GM23338 (cell line): ENCODE measurements at regions not wholly inside any gene's neighbourhood (a gene's known extent, or its start where the extent isn't known, plus 50 kb on each side); places are given as distances from the start of the nearest gene placed in this dataset.

Experiments used
- ATAC-seq: fragments of 200-7000 bp; cut with Tn5 transposase; 3 replicates; pipeline ENCODE4 v1.9.1; 2020
- DNase-seq: peaks from one replicate; pipeline ENCODE4 v3.0.0-alpha.2; 2015; ENCODE audit warnings: low spot score
- H2AFZ ChIP-seq: fragments of 200-600 bp; sonication (generic); 2 replicates; pipeline ENCODE4 v1.8.0; 2016; ENCODE audit warnings: antibody characterized with exemption, mild to moderate bottlenecking, moderate library complexity
- H3F3A ChIP-seq: fragments of 200-600 bp; sonication (generic); replicated peaks from 2 replicates; pipeline ENCODE4 v1.8.0; 2017; ENCODE audit warnings: antibody characterized with exemption, mixed run types, low read depth
- H3K27ac ChIP-seq: fragments of 200-600 bp; sonication (generic); 2 replicates; pipeline ENCODE4 v1.6.1; 2016; ENCODE audit warnings: low read depth
- H3K27me3 ChIP-seq: fragments of 200-600 bp; sonication (generic); 2 replicates; pipeline ENCODE4 v1.8.0; 2016; ENCODE audit warnings: mild to moderate bottlenecking, mixed run types, moderate library complexity; ENCODE audit not compliant: insufficient read depth
- H3K36me3 ChIP-seq: fragments of 200-600 bp; sonication (generic); 2 replicates; pipeline ENCODE4 v1.8.0; 2016; ENCODE audit warnings: mild to moderate bottlenecking; ENCODE audit not compliant: insufficient read depth
- H3K4me1 ChIP-seq: fragments of 200-600 bp; sonication (generic); 2 replicates; pipeline ENCODE4 v1.8.0; 2016; ENCODE audit warnings: mild to moderate bottlenecking, moderate library complexity; ENCODE audit not compliant: insufficient read depth
- H3K4me2 ChIP-seq: fragments of 200-600 bp; sonication (generic); 2 replicates; pipeline ENCODE4 v1.7.1; 2017; ENCODE audit warnings: mixed run types
- H3K4me3 ChIP-seq: fragments of 200-600 bp; sonication (generic); 2 replicates; pipeline ENCODE4 v1.6.1; 2016; ENCODE audit warnings: mixed run types
- H3K79me2 ChIP-seq: fragments of 200-600 bp; sonication (generic); replicated peaks from 2 replicates; pipeline ENCODE4 v1.8.0; 2017; ENCODE audit warnings: mild to moderate bottlenecking; ENCODE audit not compliant: insufficient read depth
- H3K9me2 ChIP-seq: fragments of 200-600 bp; sonication (generic); 2 replicates; pipeline ENCODE4 v1.8.0; 2017; ENCODE audit not compliant: insufficient read depth
- H4K20me1 ChIP-seq: fragments of 200-600 bp; sonication (generic); replicated peaks from 2 replicates; pipeline ENCODE4 v1.8.0; 2017; ENCODE audit warnings: mild to moderate bottlenecking; ENCODE audit not compliant: insufficient read depth
- H3K27ac Mint-ChIP-seq: 2 replicates; pipeline ENCODE4 v1.8.0; 2020; ENCODE audit warnings: inconsistent platforms, mild to moderate bottlenecking, moderate library complexity, mixed read lengths
- H3K27me3 Mint-ChIP-seq: 3 replicates; pipeline ENCODE4 v1.8.0; 2022; ENCODE audit warnings: low read depth, mild to moderate bottlenecking, moderate library complexity, mixed read lengths, inconsistent platforms; ENCODE audit not compliant: insufficient read depth, poor library complexity
- H3K36me3 Mint-ChIP-seq: 3 replicates; pipeline ENCODE4 v1.8.0; 2021; ENCODE audit warnings: low read depth, mild to moderate bottlenecking, inconsistent platforms, moderate library complexity, mixed read lengths
- H3K4me1 Mint-ChIP-seq: 3 replicates; pipeline ENCODE4 v1.8.0; 2020; ENCODE audit warnings: mild to moderate bottlenecking, inconsistent platforms, mixed read lengths
- H3K4me3 Mint-ChIP-seq: 3 replicates; pipeline ENCODE4 v1.8.0; 2021; ENCODE audit warnings: moderate library complexity, mild to moderate bottlenecking, inconsistent platforms, mixed read lengths
- H3K9me3 Mint-ChIP-seq: 3 replicates; pipeline ENCODE4 v1.8.0; 2020; ENCODE audit warnings: moderate library complexity, mild to moderate bottlenecking, inconsistent platforms, mixed read lengths
- CREB1 ChIP-seq: fragments of 250-450 bp; sonication (Bioruptor Pico); IDR thresholded peaks from 2 replicates; pipeline ENCODE4 v1.5.0; 2020; ENCODE audit warnings: low read depth, mild to moderate bottlenecking, moderate library complexity
- EZH2 ChIP-seq: fragments of 200-600 bp; sonication (generic); IDR thresholded peaks from one replicate; pipeline ENCODE4 v1.8.0; 2017; ENCODE audit warnings: antibody characterized with exemption, mild to moderate bottlenecking, low read depth; ENCODE audit not compliant: unreplicated experiment
- EZH2phosphoT487 ChIP-seq: fragments of 200-600 bp; sonication (generic); IDR thresholded peaks from one replicate; pipeline ENCODE4 v1.8.1; 2018; ENCODE audit warnings: antibody characterized with exemption; ENCODE audit not compliant: unreplicated experiment
- POLR2AphosphoS5 ChIP-seq: IDR thresholded peaks from 2 replicates; pipeline ENCODE4 v1.6.1; 2016; ENCODE audit warnings: antibody characterized with exemption, low read depth
- ZNF331 ChIP-seq: fragments of 250-450 bp; sonication (Bioruptor Pico); IDR thresholded peaks from 2 replicates; pipeline ENCODE4 v1.5.0; 2020; ENCODE audit warnings: low read depth, mild to moderate bottlenecking, moderate library complexity
- TF ChIP-seq, protein P1 (sequence below), 2 experiments: fragments of 200-600 bp in 1 of 2; sonication (generic) in 1 of 2; conservative IDR thresholded peaks; 2 replicates each; pipeline versions ENCODE4 v1.5.1 to v1.6.1; 2016 to 2017; ENCODE audit warnings: antibody characterized with exemption in 2 of 2, low read depth in 2 of 2, mild to moderate bottlenecking in 2 of 2, moderate library complexity in 1 of 2
- TF ChIP-seq, protein P2 (sequence below): IDR thresholded peaks from one replicate; pipeline ENCODE4 v1.6.1; 2018; ENCODE audit warnings: antibody characterized with exemption; ENCODE audit not compliant: unreplicated experiment
- TF ChIP-seq, protein P3 (sequence below): fragments of 250-450 bp; sonication (Bioruptor Pico); IDR thresholded peaks from 2 replicates; pipeline ENCODE4 v1.5.0; 2020; ENCODE audit warnings: mild to moderate bottlenecking, moderate library complexity

DNA sequence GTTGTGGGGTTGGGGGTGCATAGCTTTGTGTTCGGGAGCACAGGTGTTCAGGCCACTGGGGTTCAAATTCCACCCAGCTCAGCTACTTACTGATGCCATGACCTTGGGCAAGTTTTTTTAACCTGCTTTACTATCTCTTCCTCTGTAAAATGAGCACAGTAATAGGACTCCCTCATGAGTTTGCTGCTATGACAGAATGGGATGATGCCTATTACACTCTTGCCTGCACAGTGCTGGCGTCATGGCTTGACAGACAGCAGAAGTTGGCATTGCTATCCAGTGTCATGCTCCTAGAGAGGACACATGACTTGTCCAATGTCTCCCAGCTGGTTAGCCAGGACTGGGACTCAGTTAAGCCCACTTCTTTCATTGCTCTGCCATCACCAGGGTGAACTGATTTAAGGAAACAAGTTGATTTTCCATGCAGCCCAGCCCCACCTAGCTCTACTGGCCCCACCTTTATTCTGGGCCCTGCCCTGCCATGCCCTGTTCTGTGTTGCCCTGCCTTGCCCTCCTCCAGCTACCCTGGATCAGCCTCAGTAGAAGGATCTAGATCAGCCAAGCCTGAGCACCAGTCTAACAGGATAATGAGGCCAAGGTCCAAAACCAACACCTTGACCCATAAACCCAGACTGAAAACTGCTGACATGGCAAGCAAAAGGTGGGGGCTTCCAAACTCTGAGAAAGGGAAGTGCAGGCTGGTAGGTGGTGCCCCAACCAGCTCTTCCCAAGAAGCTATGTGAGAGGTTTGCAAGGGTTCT is 155.8 kb upstream of the ATP11B start:
- Histone ChIP-seq H3K4me3 (no peak overlapping the region), H3K27me3 (no peaks in the 10 kb centered on the region), H3K9me2 (no peaks in the 10 kb centered on the region), H4K20me1 (no peaks in the 10 kb centered on the region), H3K4me1 (no peaks in the 10 kb centered on the region), H2AFZ (no peak overlapping the region), H3K79me2 (no peaks in the 10 kb centered on the region), H3K27ac (no peak overlapping the region), H3K4me2 (no peak overlapping the region), H3F3A (no peaks in the 10 kb centered on the region), H3K36me3 (no peaks in the 10 kb centered on the region)
- Mint-ChIP-seq H3K4me3 (no peak overlapping the region), H3K36me3 (no peaks in the 10 kb centered on the region), H3K27me3 (peaks cover 5% of the 10 kb centered on the region), H3K27ac (no peak overlapping the region), H3K4me1 (no peaks in the 10 kb centered on the region; the same call in 1 of the 3 replicates), H3K9me3 (no peaks in the 10 kb centered on the region; the same call in 2 of the 3 replicates)
- no peak for ATAC-seq
- no peak for TF ChIP-seq POLR2AphosphoS5
- no peak for TF ChIP-seq ZNF331 (CRISPR knock-in tag)
- TF ChIP-seq, protein P1, sequence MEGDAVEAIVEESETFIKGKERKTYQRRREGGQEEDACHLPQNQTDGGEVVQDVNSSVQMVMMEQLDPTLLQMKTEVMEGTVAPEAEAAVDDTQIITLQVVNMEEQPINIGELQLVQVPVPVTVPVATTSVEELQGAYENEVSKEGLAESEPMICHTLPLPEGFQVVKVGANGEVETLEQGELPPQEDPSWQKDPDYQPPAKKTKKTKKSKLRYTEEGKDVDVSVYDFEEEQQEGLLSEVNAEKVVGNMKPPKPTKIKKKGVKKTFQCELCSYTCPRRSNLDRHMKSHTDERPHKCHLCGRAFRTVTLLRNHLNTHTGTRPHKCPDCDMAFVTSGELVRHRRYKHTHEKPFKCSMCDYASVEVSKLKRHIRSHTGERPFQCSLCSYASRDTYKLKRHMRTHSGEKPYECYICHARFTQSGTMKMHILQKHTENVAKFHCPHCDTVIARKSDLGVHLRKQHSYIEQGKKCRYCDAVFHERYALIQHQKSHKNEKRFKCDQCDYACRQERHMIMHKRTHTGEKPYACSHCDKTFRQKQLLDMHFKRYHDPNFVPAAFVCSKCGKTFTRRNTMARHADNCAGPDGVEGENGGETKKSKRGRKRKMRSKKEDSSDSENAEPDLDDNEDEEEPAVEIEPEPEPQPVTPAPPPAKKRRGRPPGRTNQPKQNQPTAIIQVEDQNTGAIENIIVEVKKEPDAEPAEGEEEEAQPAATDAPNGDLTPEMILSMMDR (conservative IDR thresholded peaks at IDR 0.05; ENCODE audit: low read depth in 2 of 2): no peak
- TF ChIP-seq EZH2: no peak
- TF ChIP-seq, protein P2, sequence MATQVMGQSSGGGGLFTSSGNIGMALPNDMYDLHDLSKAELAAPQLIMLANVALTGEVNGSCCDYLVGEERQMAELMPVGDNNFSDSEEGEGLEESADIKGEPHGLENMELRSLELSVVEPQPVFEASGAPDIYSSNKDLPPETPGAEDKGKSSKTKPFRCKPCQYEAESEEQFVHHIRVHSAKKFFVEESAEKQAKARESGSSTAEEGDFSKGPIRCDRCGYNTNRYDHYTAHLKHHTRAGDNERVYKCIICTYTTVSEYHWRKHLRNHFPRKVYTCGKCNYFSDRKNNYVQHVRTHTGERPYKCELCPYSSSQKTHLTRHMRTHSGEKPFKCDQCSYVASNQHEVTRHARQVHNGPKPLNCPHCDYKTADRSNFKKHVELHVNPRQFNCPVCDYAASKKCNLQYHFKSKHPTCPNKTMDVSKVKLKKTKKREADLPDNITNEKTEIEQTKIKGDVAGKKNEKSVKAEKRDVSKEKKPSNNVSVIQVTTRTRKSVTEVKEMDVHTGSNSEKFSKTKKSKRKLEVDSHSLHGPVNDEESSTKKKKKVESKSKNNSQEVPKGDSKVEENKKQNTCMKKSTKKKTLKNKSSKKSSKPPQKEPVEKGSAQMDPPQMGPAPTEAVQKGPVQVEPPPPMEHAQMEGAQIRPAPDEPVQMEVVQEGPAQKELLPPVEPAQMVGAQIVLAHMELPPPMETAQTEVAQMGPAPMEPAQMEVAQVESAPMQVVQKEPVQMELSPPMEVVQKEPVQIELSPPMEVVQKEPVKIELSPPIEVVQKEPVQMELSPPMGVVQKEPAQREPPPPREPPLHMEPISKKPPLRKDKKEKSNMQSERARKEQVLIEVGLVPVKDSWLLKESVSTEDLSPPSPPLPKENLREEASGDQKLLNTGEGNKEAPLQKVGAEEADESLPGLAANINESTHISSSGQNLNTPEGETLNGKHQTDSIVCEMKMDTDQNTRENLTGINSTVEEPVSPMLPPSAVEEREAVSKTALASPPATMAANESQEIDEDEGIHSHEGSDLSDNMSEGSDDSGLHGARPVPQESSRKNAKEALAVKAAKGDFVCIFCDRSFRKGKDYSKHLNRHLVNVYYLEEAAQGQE: no peak
- no peak for TF ChIP-seq EZH2phosphoT487
- TF ChIP-seq, protein P3, sequence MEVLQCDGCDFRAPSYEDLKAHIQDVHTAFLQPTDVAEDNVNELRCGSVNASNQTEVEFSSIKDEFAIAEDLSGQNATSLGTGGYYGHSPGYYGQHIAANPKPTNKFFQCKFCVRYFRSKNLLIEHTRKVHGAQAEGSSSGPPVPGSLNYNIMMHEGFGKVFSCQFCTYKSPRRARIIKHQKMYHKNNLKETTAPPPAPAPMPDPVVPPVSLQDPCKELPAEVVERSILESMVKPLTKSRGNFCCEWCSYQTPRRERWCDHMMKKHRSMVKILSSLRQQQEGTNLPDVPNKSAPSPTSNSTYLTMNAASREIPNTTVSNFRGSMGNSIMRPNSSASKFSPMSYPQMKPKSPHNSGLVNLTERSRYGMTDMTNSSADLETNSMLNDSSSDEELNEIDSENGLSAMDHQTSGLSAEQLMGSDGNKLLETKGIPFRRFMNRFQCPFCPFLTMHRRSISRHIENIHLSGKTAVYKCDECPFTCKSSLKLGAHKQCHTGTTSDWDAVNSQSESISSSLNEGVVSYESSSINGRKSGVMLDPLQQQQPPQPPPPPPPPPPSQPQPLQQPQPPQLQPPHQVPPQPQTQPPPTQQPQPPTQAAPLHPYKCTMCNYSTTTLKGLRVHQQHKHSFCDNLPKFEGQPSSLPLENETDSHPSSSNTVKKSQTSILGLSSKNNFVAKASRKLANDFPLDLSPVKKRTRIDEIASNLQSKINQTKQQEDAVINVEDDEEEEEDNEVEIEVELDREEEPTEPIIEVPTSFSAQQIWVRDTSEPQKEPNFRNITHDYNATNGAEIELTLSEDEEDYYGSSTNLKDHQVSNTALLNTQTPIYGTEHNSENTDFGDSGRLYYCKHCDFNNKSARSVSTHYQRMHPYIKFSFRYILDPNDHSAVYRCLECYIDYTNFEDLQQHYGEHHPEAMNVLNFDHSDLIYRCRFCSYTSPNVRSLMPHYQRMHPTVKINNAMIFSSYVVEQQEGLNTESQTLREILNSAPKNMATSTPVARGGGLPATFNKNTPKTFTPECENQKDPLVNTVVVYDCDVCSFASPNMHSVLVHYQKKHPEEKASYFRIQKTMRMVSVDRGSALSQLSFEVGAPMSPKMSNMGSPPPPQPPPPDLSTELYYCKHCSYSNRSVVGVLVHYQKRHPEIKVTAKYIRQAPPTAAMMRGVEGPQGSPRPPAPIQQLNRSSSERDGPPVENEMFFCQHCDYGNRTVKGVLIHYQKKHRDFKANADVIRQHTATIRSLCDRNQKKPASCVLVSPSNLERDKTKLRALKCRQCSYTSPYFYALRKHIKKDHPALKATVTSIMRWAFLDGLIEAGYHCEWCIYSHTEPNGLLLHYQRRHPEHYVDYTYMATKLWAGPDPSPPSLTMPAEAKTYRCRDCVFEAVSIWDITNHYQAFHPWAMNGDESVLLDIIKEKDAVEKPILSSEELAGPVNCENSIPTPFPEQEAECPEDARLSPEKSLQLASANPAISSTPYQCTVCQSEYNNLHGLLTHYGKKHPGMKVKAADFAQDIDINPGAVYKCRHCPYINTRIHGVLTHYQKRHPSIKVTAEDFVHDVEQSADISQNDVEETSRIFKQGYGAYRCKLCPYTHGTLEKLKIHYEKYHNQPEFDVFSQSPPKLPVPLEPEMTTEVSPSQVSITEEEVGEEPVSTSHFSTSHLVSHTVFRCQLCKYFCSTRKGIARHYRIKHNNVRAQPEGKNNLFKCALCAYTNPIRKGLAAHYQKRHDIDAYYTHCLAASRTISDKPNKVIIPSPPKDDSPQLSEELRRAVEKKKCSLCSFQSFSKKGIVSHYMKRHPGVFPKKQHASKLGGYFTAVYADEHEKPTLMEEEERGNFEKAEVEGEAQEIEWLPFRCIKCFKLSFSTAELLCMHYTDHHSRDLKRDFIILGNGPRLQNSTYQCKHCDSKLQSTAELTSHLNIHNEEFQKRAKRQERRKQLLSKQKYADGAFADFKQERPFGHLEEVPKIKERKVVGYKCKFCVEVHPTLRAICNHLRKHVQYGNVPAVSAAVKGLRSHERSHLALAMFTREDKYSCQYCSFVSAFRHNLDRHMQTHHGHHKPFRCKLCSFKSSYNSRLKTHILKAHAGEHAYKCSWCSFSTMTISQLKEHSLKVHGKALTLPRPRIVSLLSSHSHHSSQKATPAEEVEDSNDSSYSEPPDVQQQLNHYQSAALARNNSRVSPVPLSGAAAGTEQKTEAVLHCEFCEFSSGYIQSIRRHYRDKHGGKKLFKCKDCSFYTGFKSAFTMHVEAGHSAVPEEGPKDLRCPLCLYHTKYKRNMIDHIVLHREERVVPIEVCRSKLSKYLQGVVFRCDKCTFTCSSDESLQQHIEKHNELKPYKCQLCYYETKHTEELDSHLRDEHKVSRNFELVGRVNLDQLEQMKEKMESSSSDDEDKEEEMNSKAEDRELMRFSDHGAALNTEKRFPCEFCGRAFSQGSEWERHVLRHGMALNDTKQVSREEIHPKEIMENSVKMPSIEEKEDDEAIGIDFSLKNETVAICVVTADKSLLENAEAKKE (CRISPR knock-in tag): no peak
- TF ChIP-seq CREB1 (CRISPR knock-in tag): no peak
- DNase-seq: no peak
